HG03565 (cell line): ENCODE measurements at regions not wholly inside any gene's neighbourhood (a gene's known extent, or its start where the extent isn't known, plus 50 kb on each side); places are given as distances from the start of the nearest gene placed in this dataset.

Source experiments
- ATAC-seq: cut with Tn5 transposase; IDR thresholded peaks from one replicate; pipeline ENCODE4 v1.9.1; 2021; ENCODE audit warnings: mild to moderate bottlenecking, moderate library complexity; ENCODE audit not compliant: unreplicated experiment

DNA sequence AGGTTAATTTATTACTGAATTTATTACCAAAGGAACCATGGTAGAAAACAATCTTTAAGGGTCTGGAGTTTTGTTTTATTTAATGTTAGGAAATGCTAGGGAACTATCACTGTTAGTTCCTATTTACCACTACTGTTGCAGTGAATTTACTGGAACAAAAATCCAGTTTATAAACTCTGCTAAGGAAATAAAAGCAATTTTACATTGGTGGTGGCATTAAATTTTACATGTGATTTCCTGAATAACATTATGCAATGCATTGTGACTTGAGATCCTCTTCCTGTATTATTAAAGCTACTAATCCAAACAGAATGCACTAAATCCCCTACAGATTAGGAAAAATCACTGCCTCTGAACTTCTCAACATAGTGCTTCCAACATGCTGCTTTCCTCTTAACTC, 599.5 kb upstream of the PTGER4 start:
- ATAC-seq, result no peak

DNA sequence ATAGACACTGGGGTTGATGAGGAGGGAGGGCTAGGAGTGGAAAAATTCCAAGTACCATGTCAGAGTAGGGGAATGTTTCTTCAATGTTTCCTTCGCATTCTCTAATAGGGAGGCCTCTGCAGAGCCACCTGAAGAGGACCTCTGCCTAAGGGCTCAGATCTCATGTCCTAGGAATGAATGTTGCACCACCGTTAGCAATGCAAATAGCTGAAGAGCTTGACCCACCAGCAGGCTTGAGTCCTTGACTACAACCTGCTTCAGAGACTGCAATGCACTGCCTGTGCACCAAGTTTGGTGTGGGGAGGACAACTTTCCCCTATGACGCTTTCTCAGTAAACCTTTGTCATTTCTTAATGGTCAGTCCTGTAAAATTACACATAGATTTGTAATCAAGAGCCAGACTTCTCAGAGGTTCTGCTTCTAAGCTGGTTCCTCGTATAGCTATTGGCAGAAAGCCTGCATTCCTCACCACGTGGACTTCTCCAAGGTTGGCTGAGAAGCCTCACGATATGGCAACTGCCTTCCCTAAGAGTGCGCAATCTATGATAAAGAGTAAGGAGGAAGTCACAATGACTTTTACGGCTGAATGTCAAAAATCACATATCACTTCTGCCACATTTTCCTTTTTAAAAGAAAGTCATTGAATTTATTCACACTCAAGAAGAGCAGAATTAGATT, 600.7 kb upstream of the PTGER4 start:
- no peak for ATAC-seq

DNA sequence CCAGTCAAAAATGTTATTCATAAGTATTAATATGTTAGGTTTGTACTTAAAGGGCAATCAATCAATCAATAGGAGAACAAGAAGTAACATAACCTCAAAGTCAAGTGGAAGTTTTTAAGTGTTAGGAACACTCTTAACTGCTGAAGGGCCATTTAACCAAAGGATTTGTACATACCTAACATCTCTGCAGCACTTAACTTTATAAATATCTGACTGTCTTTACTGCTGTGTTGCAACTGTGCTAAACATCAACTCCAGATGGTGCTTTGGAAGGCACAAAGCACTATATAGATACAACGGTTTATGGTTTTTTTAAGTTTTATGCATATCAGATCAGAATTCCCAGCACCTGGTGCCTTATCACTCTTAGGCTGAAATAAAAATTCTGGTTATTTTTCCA, 604.9 kb upstream of the PTGER4 start:
- no peak for ATAC-seq

GRCh38 chr5:40073927-40074326, 605.8 kb upstream of the PTGER4 start:
- no peak for ATAC-seq

DNA sequence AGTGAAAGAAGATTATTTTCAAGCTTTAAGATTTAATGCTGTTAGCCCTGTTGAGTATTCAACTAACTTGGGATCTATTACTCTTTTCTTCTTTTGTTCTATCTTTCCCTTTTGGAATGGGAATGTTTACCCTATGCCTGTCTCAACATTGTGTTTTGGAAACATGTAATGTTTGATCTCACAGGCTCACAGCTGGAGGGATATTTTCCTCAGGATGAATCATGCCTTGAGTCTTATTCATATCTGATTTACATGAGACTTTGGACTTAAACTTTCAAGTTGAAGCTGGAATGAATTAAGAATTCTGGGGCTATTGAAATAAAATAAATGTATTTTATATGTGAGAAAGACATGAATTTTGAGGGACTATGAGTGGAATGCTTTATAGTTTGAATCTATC, 607.8 kb upstream of the PTGER4 start:
- ATAC-seq, result no peak

DNA sequence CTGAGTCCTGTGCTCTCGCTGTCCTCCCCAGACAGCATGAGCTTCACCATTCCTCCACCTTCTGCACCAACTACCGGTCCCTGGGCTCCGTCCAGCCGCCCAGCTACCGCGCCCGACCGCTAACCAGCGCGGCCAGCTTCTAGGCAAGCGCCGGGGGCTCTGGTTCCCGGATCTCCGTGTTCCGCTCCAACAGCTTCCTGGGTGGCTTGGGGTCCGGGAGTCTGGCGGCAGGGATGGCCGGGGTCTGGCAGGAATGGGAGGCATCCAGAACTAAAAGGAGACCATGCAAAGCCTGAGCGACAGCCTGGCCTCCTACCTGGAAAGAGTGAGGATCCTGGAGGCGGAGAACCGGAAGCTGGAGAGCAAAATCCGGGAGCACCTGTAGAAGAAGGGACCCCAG, 613.1 kb upstream of the PTGER4 start:
- no peak for ATAC-seq

DNA sequence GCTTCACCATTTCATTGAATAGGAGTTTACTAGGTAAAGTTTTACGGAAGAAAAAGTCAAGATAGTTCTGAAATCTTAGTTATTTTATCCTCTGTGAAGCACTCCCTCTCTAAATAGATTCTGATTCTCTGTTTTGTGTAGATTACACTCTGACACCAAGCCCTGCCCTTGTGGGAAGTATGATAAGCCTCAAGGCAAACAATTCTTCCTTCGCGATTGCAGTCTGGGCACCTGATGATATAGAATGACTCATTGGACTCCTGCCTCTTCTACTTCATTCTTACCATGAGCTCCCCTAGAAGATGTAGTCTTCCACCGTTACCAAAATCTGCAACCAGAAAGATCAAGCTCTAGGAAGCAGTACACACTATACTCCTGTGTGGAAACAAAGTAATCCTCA, 626.9 kb upstream of the PTGER4 start:
- no peak for ATAC-seq

DNA sequence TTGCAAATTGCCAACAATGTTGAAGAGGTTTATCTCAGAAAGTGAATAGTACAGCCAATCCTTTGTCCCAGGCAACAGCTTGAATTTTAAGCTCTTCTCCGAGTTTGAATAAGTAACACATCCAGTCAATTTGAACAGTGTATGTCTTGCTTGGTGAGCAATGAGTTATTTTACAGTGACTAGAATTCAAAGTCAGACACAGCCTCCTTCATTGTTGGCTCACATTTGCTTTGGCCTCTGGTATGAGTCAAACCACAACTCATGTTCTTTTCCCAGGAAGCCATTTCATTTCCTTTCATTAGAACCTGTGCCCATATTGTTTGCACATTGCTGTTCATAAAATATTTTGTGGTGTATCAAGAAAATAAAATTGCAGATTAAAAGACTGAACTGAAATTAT, 622.0 kb upstream of the DAB2 start:
- ATAC-seq, result no peak

GRCh38 chr5:40045429-40045828, 620.6 kb upstream of the DAB2 start:
- ATAC-seq, result no peak

GRCh38 chr5:40043916-40044315, 619.1 kb upstream of the DAB2 start:
- no peak for ATAC-seq

DNA sequence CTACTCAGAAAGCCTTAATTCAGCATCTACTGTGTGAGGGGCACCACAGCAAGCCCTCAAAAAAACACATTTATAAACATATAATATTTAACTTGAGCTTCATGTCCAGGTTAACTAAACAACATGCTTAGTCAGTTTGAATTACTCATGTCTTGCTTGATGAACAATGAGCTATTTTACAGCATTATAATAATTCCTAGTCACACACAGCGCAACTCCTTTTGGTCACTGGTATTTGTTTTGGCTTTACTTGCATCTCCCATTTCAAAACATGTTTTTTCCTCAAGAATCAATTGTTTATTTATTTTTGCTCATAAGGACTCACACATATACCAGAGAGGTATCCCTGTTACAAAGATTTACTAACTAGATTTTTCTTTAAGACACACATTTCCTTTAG, 616.7 kb upstream of the DAB2 start:
- ATAC-seq, result no peak

GRCh38 chr5:40037713-40038112, 612.9 kb upstream of the DAB2 start:
- ATAC-seq, result no peak

- no peak for ATAC-seq
These were observed 609.7 kb upstream of the DAB2 start for GRCh38 chr5:40034441-40034840.

- ATAC-seq, result peak; percentile 96
These were observed 608.6 kb upstream of the DAB2 start for GRCh38 chr5:40033411-40033810.

DNA sequence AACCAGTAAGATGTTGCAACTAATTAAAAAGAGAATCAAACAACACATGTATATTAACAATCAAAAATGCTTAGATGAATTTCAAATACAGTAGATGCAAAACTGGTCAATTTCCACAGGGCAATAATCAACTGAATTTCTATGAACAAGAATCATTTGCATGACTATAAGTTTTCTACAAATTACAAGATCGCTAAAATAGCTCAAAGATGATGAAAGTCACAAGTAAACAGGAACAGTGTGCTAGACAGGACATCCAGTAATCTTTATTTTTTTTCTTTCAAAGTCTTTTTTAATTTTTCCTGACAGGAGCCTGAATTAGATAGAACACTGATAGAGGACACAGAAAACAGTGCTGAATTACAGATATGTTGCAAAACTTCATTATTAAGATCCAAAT, 608.2 kb upstream of the DAB2 start:
- ATAC-seq, result no peak

- no peak for ATAC-seq
These were observed 605.9 kb upstream of the DAB2 start for GRCh38 chr5:40030661-40031060.

- no peak for ATAC-seq
These were observed 605.1 kb upstream of the DAB2 start for GRCh38 chr5:40029711-40030495.

- ATAC-seq, result no peak
These were observed 602.6 kb upstream of the DAB2 start for GRCh38 chr5:40027400-40027799.

DNA sequence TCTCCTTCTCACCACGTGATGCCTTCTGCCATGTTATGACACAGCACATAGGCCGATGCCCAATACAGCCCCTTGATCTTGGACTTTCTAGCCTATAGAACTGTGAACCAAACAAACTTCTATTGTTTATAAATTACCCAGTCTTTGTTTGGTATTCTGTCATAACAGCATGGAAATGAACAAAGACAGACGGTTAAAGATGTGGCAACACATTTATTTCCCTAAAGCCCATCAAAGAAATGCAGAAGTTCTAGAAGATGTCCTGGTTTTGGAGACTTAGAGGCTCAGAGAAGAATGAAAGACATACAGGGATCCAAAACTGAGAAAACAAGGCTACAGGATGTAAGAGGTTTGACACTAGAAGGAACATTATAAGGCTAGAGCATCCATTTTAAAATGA, 600.8 kb upstream of the DAB2 start:
- ATAC-seq, result no peak

DNA sequence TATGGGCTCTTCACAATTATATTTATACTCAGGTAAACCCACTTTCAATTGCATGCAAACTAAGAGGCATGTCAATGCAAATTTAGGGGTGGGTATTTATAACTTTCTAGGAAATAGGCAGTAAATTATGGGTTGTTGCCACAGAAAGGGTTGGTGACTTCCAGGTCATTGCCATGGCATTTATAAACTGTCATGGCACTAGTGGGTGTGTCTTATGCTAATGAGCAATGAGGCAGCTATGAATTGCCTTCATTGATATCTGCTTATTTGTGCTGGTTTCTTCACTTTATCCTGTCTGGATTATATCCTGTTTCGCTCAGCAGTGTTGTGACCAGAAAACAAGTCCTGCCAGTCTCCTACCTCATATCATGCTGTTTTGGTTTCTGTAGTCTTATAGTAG, 597.3 kb upstream of the DAB2 start:
- no peak for ATAC-seq

DNA sequence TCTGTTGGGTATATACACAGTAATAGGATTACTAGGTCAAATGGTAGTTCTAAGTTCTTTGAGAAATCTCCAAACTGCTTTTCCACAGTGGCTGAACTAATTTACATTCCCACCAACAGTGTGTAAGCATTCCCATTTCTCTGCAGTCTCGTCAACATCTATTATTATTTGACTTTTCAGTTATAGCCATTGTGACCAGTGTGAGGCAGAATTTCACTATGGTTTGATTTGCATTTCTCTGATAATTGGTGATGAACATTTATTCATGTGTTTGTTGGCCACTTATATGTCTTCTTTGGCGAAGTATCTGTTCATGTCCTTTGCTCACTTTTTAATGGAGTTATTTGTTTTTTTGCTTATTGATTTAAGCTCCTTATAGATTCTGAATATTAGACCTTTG, 596.2 kb upstream of the DAB2 start:
- ATAC-seq, result no peak

DNA sequence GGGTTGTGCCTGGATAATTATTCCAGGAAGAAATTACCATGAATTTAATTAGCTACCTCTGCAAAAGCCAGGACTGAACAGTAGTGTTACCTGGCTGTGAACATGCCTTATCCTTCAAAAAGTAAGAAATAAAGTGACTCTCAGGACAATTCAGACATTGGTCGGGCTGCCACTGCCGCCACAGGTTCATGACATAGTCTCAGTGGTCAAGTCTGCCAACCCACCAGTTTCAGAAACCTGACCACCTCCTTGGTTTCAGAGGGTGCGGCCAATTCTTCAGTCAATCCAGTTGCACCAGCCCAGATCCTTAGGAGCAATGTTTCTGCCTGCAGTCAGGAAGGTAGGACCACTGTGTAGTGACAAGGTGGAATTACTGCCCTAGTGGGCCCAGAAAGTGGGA, 593.1 kb upstream of the DAB2 start:
- no peak for ATAC-seq

DNA sequence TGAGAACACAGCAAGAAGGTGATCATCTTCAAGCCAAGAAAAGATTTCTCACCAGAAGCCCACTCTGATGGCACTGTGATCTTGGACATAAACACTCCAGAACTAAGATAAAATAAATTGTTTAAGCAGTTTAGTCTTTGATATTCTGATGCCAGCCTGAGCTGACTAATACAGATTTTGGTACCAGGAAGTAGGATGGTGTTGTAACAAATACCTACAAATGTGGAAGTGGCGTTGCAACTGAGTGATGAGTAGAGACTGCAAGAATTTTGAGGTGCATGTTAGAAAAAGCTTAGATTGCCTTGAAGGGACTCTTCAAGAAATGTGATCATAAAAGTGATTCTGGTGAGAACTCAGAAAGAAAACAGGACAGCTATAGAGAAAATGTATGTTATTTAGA, 592.4 kb upstream of the DAB2 start:
- ATAC-seq, result no peak
